ENCODE measurements at regions not wholly inside any gene's neighbourhood (a gene's known extent, or its start where the extent isn't known, plus 50 kb on each side); places are given as distances from the start of the nearest gene placed in this dataset.

DNA sequence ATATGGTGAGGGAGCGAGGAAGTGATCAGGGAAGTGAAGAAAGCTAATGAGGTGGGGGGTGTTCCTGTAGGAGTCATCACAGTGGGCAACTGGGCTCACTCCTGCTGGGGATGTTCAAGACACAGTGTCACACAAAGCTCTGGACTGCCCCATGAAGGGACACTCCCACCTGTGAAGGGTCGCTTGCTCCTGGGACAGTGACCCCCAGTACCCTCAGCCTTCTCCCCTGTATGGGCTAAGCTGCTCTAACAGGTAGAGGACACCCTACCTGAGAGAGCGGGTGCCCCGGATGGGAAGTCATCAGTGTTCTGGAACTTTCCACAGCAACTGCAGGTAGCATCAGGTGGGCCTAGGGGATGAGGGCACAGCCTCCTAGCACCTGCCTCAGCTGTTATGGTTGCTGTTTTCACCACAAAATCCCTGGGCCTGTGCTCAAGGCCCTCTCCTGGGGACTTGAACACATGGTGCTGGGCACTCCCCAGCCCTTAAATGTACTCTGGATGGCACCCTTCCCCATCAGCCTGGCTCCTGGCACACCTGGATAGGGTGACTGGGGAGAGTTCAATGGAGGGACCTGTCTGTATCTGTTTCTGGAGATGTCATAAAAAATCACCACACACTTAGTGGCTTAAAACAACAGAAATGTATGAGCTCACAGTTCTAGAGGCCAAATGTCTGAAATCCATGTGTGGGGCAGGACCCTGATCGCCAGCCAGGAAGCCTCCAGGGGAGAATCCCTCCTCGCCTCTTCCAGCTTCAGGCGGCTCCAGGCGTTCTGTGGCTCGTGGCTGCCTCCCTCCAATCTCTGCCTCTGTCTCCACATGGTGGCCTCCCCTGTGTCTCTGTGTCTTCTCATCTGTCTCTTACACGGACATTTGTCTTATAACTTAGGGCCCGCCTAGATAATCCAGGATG lies 104.0 kb upstream of the CDH5 start:
- no peak for DNase-seq (ENCODE audit: extremely low read depth, low read depth)
- H3K4me3 ChIP-seq (replicated peaks; ENCODE audit: low read depth, low read length): no peak overlapping the region
- TF ChIP-seq CTCF (IDR thresholded peaks at IDR 0.05; ENCODE audit: low read depth, low read length, missing control alignments): no peak

- TF ChIP-seq CTCF (IDR thresholded peaks at IDR 0.05; ENCODE audit: low read depth, low read length, missing control alignments): no peak
- DNase-seq (ENCODE audit: extremely low read depth, low read depth): no peak
- H3K4me3 ChIP-seq (replicated peaks; ENCODE audit: low read depth, low read length): no peak overlapping the region
Measured at GRCh38 chr16:66261826-66262225, 104.7 kb upstream of the CDH5 start.

DNA sequence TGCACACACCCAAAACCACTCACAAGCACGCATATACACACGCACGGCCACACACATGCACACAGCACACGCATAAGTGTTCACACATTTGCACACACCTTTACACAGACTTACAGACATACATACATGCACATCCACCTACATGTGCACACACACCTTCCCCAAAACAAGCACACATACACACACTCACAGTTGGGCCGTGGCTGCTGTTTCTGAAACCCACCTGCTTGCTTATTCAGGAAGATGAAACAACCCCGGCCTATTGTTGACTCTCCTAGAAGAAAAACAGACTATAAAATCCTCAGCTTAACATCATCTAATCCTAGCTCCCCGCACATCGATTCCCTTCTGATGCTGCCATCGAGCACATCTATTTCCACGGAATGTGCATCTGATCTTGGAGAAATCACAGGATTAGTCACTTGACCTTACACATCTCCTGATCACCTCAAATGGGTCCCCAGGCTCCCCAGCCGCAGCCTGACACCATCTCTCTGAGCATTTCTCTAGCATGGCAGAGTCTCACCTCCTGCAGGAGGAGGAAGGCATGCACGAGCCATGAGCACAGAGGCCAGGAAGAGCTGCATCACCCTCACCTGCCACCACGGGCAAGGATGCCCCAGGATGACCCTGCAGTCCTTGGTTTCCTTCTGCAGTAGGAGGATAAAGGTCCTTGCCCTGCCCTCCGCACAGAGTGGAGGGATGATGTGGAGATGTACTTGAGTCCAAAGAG lies 105.8 kb upstream of the CDH5 start:
- H3K4me3 ChIP-seq (replicated peaks; ENCODE audit: low read depth, low read length): no peak overlapping the region
- DNase-seq (ENCODE audit: extremely low read depth, low read depth): no peak
- TF ChIP-seq CTCF (IDR thresholded peaks at IDR 0.05; ENCODE audit: low read depth, low read length, missing control alignments): no peak

DNA sequence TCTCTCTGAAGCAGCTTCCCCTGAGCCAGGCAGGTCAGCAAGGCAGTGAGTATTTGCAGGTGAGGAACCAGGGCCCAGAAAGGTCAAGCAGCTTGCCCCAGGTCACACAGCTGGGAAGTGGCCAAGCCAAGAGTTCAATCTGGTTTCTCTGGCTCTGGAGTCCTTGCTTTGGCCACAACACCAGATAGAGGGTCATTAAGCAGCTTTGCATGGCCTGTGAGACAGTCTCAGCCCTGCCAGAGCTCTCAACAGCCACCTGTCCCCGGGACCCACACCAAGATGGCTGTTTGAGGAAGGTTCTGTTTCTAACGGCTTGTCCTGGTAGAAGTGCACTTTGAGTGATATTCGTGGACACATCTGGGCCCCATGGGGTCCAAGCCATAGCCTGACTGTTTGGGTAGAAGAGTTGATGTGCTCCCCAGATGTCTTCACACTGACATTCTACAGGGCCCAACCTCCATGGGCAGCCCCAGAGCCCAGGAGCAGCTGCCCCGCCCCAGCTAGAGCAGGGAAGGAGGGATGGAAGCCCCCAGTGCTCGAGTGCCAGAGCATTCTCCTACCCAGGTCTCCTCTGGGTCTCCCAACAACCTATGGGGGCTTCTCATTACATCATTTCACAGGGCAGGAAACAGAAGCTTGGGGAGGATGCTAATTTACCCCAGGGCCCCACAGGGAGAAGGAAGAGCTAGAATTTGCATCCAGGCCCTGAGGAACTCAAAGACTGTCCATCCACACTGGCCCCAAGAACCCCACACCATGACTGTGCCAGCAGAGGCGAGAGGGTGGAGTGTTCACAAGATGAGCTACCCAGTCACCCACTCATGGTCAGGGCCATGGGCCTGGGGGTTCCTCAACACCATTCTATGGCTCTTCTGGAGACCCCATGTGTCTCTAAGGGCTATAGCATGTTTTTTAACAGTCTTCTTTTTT lies 107.3 kb upstream of the CDH5 start:
- no peak for DNase-seq (ENCODE audit: extremely low read depth, low read depth)
- H3K4me3 ChIP-seq (replicated peaks; ENCODE audit: low read depth, low read length): no peak overlapping the region
- no peak for TF ChIP-seq CTCF (IDR thresholded peaks at IDR 0.05; ENCODE audit: low read depth, low read length, missing control alignments)

GRCh38 chr16:66256919-66257318 lies 109.6 kb upstream of the CDH5 start:
- no peak overlapping the region for H3K4me3 ChIP-seq (replicated peaks; ENCODE audit: low read depth, low read length)
- no peak for DNase-seq (ENCODE audit: extremely low read depth, low read depth)
- no peak for TF ChIP-seq CTCF (IDR thresholded peaks at IDR 0.05; ENCODE audit: low read depth, low read length, missing control alignments)

- H3K4me3 ChIP-seq (replicated peaks; ENCODE audit: low read depth, low read length): no peak overlapping the region
- DNase-seq (ENCODE audit: extremely low read depth, low read depth): no peak
- TF ChIP-seq CTCF (IDR thresholded peaks at IDR 0.05; ENCODE audit: low read depth, low read length, missing control alignments): no peak
Measured at GRCh38 chr16:66255647-66256046, 110.8 kb upstream of the CDH5 start.
